IMR-90 (cell line): ENCODE measurements at regions not wholly inside any gene's neighbourhood (a gene's known extent, or its start where the extent isn't known, plus 50 kb on each side); places are given as distances from the start of the nearest gene placed in this dataset.

Experiments
- ATAC-seq: fragments of 200-7000 bp; cut with Tn5 transposase; 2 replicates; pipeline ENCODE4 v1.9.1; 2020; ENCODE audit warnings: low read depth, mild to moderate bottlenecking, moderate library complexity
- BruUV-seq: library from RNA; stranded (reverse); fragments of 400-500 nt; replicated peaks from 2 replicates; lab custom pipeline; 2021; lab: Mats Ljungman, UMichigan
- CTCF ChIA-PET: fragments of 300-600 bp; formaldehyde crosslinking; extraction: SDS; loops from one replicate; lab custom pipeline; 2021; ENCODE audit warnings: antibody characterized with exemption; lab: Yijun Ruan, JAX
- POLR2A ChIA-PET: fragments of 300-600 bp; sonication (Branson Sonifier 250); formaldehyde crosslinking; loops from one replicate; lab custom pipeline; 2022; ENCODE audit warnings: antibody characterized with exemption; ENCODE audit not compliant: unreplicated experiment; lab: Charles Lee
- DNase-seq: peaks from one replicate; pipeline ENCODE4 v3.0.0; 2013
- H2AFZ ChIP-seq: replicated peaks from 2 replicates; pipeline ENCODE3; 2013; ENCODE audit warnings: low read length, mild to moderate bottlenecking; ENCODE audit not compliant: poor library complexity
- H2AK5ac ChIP-seq: 2 replicates; pipeline ENCODE4 v1.6.1; 2013; ENCODE audit warnings: low read depth, low read length, inconsistent platforms
- H2AK9ac ChIP-seq: replicated peaks from 2 replicates; pipeline ENCODE3; 2013; ENCODE audit warnings: mild to moderate bottlenecking, low read depth, low read length, moderate library complexity; ENCODE audit not compliant: poor library complexity
- H2BK120ac ChIP-seq: 2 replicates; pipeline ENCODE4 v1.6.1; 2013; ENCODE audit warnings: low read depth, low read length, inconsistent platforms
- H2BK15ac ChIP-seq: 3 replicates; pipeline ENCODE4 v1.6.1; 2013; ENCODE audit warnings: low read depth, low read length, inconsistent platforms
- H2BK20ac ChIP-seq: 2 replicates; pipeline ENCODE4 v1.6.1; 2013; ENCODE audit warnings: low read depth, mild to moderate bottlenecking, inconsistent platforms, low read length, moderate library complexity
- H2BK5ac ChIP-seq: 2 replicates; pipeline ENCODE4 v1.6.1; 2013; ENCODE audit warnings: mild to moderate bottlenecking, low read depth, low read length, inconsistent platforms; ENCODE audit not compliant: poor library complexity, severe bottlenecking
- H3K14ac ChIP-seq: replicated peaks from 2 replicates; pipeline ENCODE4 v1.6.1; 2013; ENCODE audit warnings: low read depth, low read length, inconsistent platforms
- H3K18ac ChIP-seq: 2 replicates; pipeline ENCODE4 v1.6.1; 2013; ENCODE audit warnings: low read depth, low read length, control low read depth
- H3K23ac ChIP-seq: 2 replicates; pipeline ENCODE4 v1.6.1; 2013; ENCODE audit warnings: low read depth, low read length, inconsistent platforms
- H3K27ac ChIP-seq: 2 replicates; pipeline ENCODE4 v1.5.1; 2013; ENCODE audit warnings: mild to moderate bottlenecking, control low read depth, low read length; ENCODE audit not compliant: insufficient read depth
- H3K27me3 ChIP-seq: 2 replicates; pipeline ENCODE4 v1.6.1; 2013; ENCODE audit warnings: low read length; ENCODE audit not compliant: control insufficient read depth, insufficient read depth
- H3K36me3 ChIP-seq: 2 replicates; pipeline ENCODE4 v1.6.1; 2013; ENCODE audit warnings: low read length, mixed read lengths; ENCODE audit not compliant: control insufficient read depth, insufficient read depth
- H3K4ac ChIP-seq: 2 replicates; pipeline ENCODE4 v1.6.1; 2013; ENCODE audit warnings: low read depth, low read length, inconsistent platforms
- H3K4me1 ChIP-seq: 2 replicates; pipeline ENCODE4 v1.6.1; 2013; ENCODE audit warnings: low read length, mixed read lengths; ENCODE audit not compliant: control insufficient read depth, insufficient read depth
- H3K4me2 ChIP-seq: 2 replicates; pipeline ENCODE4 v1.6.1; 2013; ENCODE audit warnings: low read depth, mild to moderate bottlenecking, control low read depth, low read length, moderate library complexity
- H3K4me3 ChIP-seq: 2 replicates; pipeline ENCODE4 v1.5.1; 2013; ENCODE audit warnings: low read depth, mild to moderate bottlenecking, control low read depth, low read length, moderate library complexity; ENCODE audit not compliant: insufficient read depth
- H3K56ac ChIP-seq: 2 replicates; pipeline ENCODE4 v1.6.1; 2013; ENCODE audit warnings: low read length, inconsistent platforms; ENCODE audit not compliant: insufficient read depth; ENCODE audit errors: extremely low read depth
- H3K79me1 ChIP-seq, 2 experiments: 2 replicates each; pipeline ENCODE4 v1.6.1; 2013; ENCODE audit warnings: low read length in 2 of 2, inconsistent platforms in 1 of 2, low read depth in 1 of 2
- H3K9ac ChIP-seq: 2 replicates; pipeline ENCODE4 v1.6.1; 2013; ENCODE audit warnings: low read depth, low read length, control low read depth
- H3K9me1 ChIP-seq: 2 replicates; pipeline ENCODE4 v1.6.1; 2013; ENCODE audit warnings: low read length, inconsistent platforms; ENCODE audit not compliant: insufficient read depth
- H3K9me3 ChIP-seq: 2 replicates; pipeline ENCODE4 v1.6.1; 2013; ENCODE audit warnings: low read length; ENCODE audit not compliant: control insufficient read depth, insufficient read depth
- H4K20me1 ChIP-seq: 2 replicates; pipeline ENCODE4 v1.6.1; 2013; ENCODE audit warnings: low read length, inconsistent platforms; ENCODE audit not compliant: insufficient read depth
- H4K5ac ChIP-seq: 2 replicates; pipeline ENCODE4 v1.6.1; 2013; ENCODE audit warnings: mild to moderate bottlenecking, low read depth, low read length, control low read depth
- H4K8ac ChIP-seq, 2 experiments: 2 replicates each; pipeline ENCODE4 v1.6.1; 2013; ENCODE audit warnings: low read depth in 2 of 2, low read length in 2 of 2, control low read depth in 1 of 2, inconsistent platforms in 1 of 2
- H4K91ac ChIP-seq: 2 replicates; pipeline ENCODE4 v1.6.1; 2013; ENCODE audit warnings: low read depth, low read length, inconsistent platforms; ENCODE audit not compliant: insufficient read depth
- BHLHE40 ChIP-seq: fragments of 150-350 bp; IDR thresholded peaks from 2 replicates; pipeline ENCODE4 v1.6.1; 2016; ENCODE audit warnings: mild to moderate bottlenecking, low read depth, low read length
- CHD1 ChIP-seq: IDR thresholded peaks from 2 replicates; pipeline ENCODE4 v1.6.1; 2012; ENCODE audit warnings: low read depth, low read length, improper control_type of control experiment
- FOS ChIP-seq: fragments of 150-350 bp; IDR thresholded peaks from 2 replicates; pipeline ENCODE4 v1.6.1; 2016; ENCODE audit warnings: low read depth, low read length
- MAFK ChIP-seq: IDR thresholded peaks from 2 replicates; pipeline ENCODE4 v1.6.1; 2012; ENCODE audit warnings: low read depth, low read length, improper control_type of control experiment
- MAZ ChIP-seq: IDR thresholded peaks from 2 replicates; pipeline ENCODE4 v1.6.1; 2012; ENCODE audit warnings: low read depth, mild to moderate bottlenecking, low read length, improper control_type of control experiment, moderate library complexity, borderline replicate concordance
- MXI1 ChIP-seq: IDR thresholded peaks from 2 replicates; pipeline ENCODE4 v1.6.1; 2012; ENCODE audit warnings: low read depth, mild to moderate bottlenecking, low read length, moderate library complexity, borderline replicate concordance
- NFE2L2 ChIP-seq: fragments of 150-350 bp; IDR thresholded peaks from 2 replicates; pipeline ENCODE4 v1.6.1; 2016; ENCODE audit warnings: low read depth, mild to moderate bottlenecking, low read length
- POLR2A ChIP-seq: IDR thresholded peaks from 2 replicates; pipeline ENCODE4 v1.6.1; 2012; ENCODE audit warnings: mild to moderate bottlenecking, low read depth, low read length
- RAD21 ChIP-seq: IDR thresholded peaks from 2 replicates; pipeline ENCODE4 v1.6.1; 2012; ENCODE audit warnings: low read length, improper control_type of control experiment
- RCOR1 ChIP-seq: IDR thresholded peaks from 2 replicates; pipeline ENCODE4 v1.6.1; 2012; ENCODE audit warnings: mild to moderate bottlenecking, low read length, improper control_type of control experiment; ENCODE audit not compliant: insufficient replicate concordance
- SMC3 ChIP-seq: fragments of 150-350 bp; IDR thresholded peaks from 2 replicates; pipeline ENCODE4 v1.6.1; 2016; ENCODE audit warnings: low read depth, mild to moderate bottlenecking, antibody characterized with exemption, low read length, moderate library complexity
- WGBS, 2 experiments: methylation state at CpG; one replicate each; pipeline versions ENCODE4 v1.1.5 to v1.1.7; 2013; ENCODE audit warnings: missing lambda C conversion rate in 2 of 2; ENCODE audit not compliant: insufficient read length in 1 of 2; ENCODE audit errors: extremely low coverage in 2 of 2; 5-methylcytosine and 5-hydroxymethylcytosine counted together
- dilution Hi-C: fragments of 300-500 bp; cut with HindIII; formaldehyde crosslinking; loops from one replicate; pipeline ENCODE4 v1.14.3; 2018; ENCODE audit warnings: low sequenced_read_pairs; ENCODE audit not compliant: unreplicated experiment
- in situ Hi-C: fragments of 300-500 bp; cut with MboI; formaldehyde crosslinking; loops from 3 replicates; pipeline ENCODE4 v1.14.3; 2019; ENCODE audit warnings: low sequenced_read_pairs, inconsistent platforms, mixed read lengths
- intact Hi-C: fragments of 100-400 bp; cut with micrococcal nuclease; formaldehyde crosslinking; loops from 2 replicates; pipeline ENCODE4 v1.10.0; 2022
- TF ChIP-seq, protein P1 (sequence below): fragments of 150-350 bp; IDR thresholded peaks from 2 replicates; pipeline ENCODE4 v1.6.1; 2017; ENCODE audit warnings: mild to moderate bottlenecking, antibody characterized with exemption, low read length, low read depth
- TF ChIP-seq, protein P2 (sequence below): conservative IDR thresholded peaks from 2 replicates; pipeline ENCODE4 v1.5.1; 2012; ENCODE audit warnings: mild to moderate bottlenecking, low read depth, low read length, improper control_type of control experiment
- TF ChIP-seq, protein P3 (sequence below): fragments of 150-350 bp; IDR thresholded peaks from 2 replicates; pipeline ENCODE4 v1.6.1; 2016; ENCODE audit warnings: low read depth, mild to moderate bottlenecking, low read length, moderate library complexity, borderline replicate concordance

DNA sequence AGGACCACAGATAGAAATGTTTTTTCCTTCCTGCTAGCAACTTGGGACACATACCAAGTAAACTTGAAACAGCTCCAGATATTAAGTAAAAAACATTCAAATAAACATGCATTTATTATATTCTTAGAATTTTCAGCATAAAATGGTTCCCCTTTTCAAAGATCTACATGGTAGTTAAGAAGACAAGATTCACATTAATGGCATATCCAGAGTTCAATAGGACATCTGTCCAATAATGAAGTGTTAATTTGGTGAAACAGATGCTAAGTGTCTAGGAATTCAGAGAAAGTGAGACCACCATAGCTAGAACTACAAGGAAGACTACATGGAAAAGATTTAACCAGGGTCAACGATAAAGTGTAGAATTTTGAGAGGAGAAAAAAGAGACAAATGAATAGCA is 184.9 kb downstream of the COL12A1 start:
- ChIA-PET CTCF (no interaction called here), POLR2A (no interaction called here)
- no peak overlapping the region for H2AK9ac ChIP-seq
- no peak overlapping the region for H3K4me2 ChIP-seq
- H3K56ac ChIP-seq = no peak overlapping the region
- H4K91ac ChIP-seq = no peak overlapping the region
- H2BK120ac ChIP-seq = no peak overlapping the region
- no peak overlapping the region for H2AK5ac ChIP-seq
- dilution Hi-C loops (no loop called here), in situ Hi-C loops (no loop called here), intact Hi-C loops (no loop called here)
- ATAC-seq (no peak), DNase-seq (no peak)
- no peak overlapping the region for H2BK20ac ChIP-seq
- H3K4ac ChIP-seq = no peak overlapping the region
- H3K27ac ChIP-seq = no peak overlapping the region
- no peak overlapping the region for H4K8ac ChIP-seq
- no peaks in the 10 kb centered on the region for H4K20me1 ChIP-seq
- TF ChIP-seq SMC3 (no peak), MAFK (no peak), CHD1 (no peak), RCOR1 (no peak), BHLHE40 (no peak), NFE2L2 (no peak), MXI1 (no peak), FOS (no peak), MAZ (no peak), POLR2A (no peak), RAD21 (no peak)
- TF ChIP-seq, protein P1, sequence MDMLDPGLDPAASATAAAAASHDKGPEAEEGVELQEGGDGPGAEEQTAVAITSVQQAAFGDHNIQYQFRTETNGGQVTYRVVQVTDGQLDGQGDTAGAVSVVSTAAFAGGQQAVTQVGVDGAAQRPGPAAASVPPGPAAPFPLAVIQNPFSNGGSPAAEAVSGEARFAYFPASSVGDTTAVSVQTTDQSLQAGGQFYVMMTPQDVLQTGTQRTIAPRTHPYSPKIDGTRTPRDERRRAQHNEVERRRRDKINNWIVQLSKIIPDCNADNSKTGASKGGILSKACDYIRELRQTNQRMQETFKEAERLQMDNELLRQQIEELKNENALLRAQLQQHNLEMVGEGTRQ = no peak
- TF ChIP-seq, protein P2, sequence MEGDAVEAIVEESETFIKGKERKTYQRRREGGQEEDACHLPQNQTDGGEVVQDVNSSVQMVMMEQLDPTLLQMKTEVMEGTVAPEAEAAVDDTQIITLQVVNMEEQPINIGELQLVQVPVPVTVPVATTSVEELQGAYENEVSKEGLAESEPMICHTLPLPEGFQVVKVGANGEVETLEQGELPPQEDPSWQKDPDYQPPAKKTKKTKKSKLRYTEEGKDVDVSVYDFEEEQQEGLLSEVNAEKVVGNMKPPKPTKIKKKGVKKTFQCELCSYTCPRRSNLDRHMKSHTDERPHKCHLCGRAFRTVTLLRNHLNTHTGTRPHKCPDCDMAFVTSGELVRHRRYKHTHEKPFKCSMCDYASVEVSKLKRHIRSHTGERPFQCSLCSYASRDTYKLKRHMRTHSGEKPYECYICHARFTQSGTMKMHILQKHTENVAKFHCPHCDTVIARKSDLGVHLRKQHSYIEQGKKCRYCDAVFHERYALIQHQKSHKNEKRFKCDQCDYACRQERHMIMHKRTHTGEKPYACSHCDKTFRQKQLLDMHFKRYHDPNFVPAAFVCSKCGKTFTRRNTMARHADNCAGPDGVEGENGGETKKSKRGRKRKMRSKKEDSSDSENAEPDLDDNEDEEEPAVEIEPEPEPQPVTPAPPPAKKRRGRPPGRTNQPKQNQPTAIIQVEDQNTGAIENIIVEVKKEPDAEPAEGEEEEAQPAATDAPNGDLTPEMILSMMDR = no peak
- TF ChIP-seq, protein P3, sequence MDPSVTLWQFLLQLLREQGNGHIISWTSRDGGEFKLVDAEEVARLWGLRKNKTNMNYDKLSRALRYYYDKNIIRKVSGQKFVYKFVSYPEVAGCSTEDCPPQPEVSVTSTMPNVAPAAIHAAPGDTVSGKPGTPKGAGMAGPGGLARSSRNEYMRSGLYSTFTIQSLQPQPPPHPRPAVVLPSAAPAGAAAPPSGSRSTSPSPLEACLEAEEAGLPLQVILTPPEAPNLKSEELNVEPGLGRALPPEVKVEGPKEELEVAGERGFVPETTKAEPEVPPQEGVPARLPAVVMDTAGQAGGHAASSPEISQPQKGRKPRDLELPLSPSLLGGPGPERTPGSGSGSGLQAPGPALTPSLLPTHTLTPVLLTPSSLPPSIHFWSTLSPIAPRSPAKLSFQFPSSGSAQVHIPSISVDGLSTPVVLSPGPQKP = no peak
- H3K27me3 ChIP-seq = no peaks in the 10 kb centered on the region
- no peak overlapping the region for H3K14ac ChIP-seq
- H3K4me3 ChIP-seq = no peak overlapping the region
- no peak overlapping the region for H3K9ac ChIP-seq
- no peak overlapping the region for H4K5ac ChIP-seq
- H3K79me1 ChIP-seq = no peaks in the 10 kb centered on the region
- no peak overlapping the region for H2BK15ac ChIP-seq
- H2AFZ ChIP-seq = no peak overlapping the region
- H3K36me3 ChIP-seq = no peaks in the 10 kb centered on the region
- H3K4me1 ChIP-seq = peaks cover 2% of the 10 kb centered on the region
- no peak overlapping the region for H2BK5ac ChIP-seq
- no peak overlapping the region for H3K23ac ChIP-seq
- H3K9me3 ChIP-seq = peaks cover 3% of the 10 kb centered on the region; the same call in 1 of the 2 replicates
- no peak overlapping the region for H3K18ac ChIP-seq
- peaks cover 2% of the 10 kb centered on the region; the same call in 1 of the 2 replicates for H3K9me1 ChIP-seq
- WGBS, 2 experiments = no CpG with 5 or more reads among the region's 1 CpG
- no TSS peak for BruUV-seq
